K562 (cell line): ENCODE measurements at regions not wholly inside any gene's neighbourhood (a gene's known extent, or its start where the extent isn't known, plus 50 kb on each side); places are given as distances from the start of the nearest gene placed in this dataset.

Experiments used
- ATAC-seq: fragments of 200-7000 bp; cut with Tn5 transposase; 3 replicates; pipeline ENCODE4 v1.9.1; 2020; ENCODE audit warnings: moderate library complexity
- BruUV-seq: library from RNA; stranded (reverse); fragments of 400-500 nt; replicated peaks from 2 replicates; lab custom pipeline; 2021; lab: Mats Ljungman, UMichigan
- CTCF ChIA-PET: fragments of 300-600 bp; formaldehyde crosslinking; extraction: SDS; loops from one replicate; lab custom pipeline; 2021; ENCODE audit warnings: low intra/inter-chr PET ratio; lab: Yijun Ruan, JAX
- POLR2A ChIA-PET: fragments of 300-600, 350-650 bp; sonication (Branson Sonifier 250); formaldehyde crosslinking; extraction: SDS; loops from one replicate; lab custom pipeline; 2021; ENCODE audit warnings: antibody characterized with exemption, inconsistent platforms; lab: Yijun Ruan, JAX
- DNase-seq, 4 experiments: peaks; one replicate each; pipeline versions ENCODE4 v3.0.0 to v3.0.0-alpha.2; 2011 to 2018; ENCODE audit warnings: low spot score in 3 of 4, mixed read lengths in 3 of 4; ENCODE audit errors: extremely low read depth in 1 of 4
- FAIRE-seq: peaks from 2 replicates; lab custom pipeline; 2011; peaks lifted over from hg19 to GRCh38; lab: Jason Lieb, UNC
- H2AFZ ChIP-seq: 2 replicates; pipeline ENCODE4 v1.6.0; 2011; ENCODE audit warnings: low read depth, low read length, control low read depth, inconsistent platforms
- H3K27ac ChIP-seq: fragments of 200-600 bp; 3 replicates; pipeline ENCODE4 v1.8.0; 2011; ENCODE audit warnings: low read depth, mild to moderate bottlenecking, control low read depth, inconsistent platforms, low read length, moderate library complexity, mixed read lengths; ENCODE audit errors: extremely low read depth
- H3K27me3 ChIP-seq, 2 experiments: fragments of 300-600 bp in 1 of 2; 2 replicates in 1 of 2; 3 replicates in 1 of 2; pipeline versions ENCODE4 v1.6.0 to v1.8.0; 2011; ENCODE audit warnings: inconsistent platforms in 2 of 2, low read length in 2 of 2, mild to moderate bottlenecking in 1 of 2, mixed read lengths in 1 of 2, moderate library complexity in 1 of 2; ENCODE audit not compliant: control insufficient read depth in 2 of 2, insufficient read depth in 2 of 2
- H3K36me3 ChIP-seq: fragments of 300-600 bp; 3 replicates; pipeline ENCODE4 v1.8.0; 2011; ENCODE audit warnings: mild to moderate bottlenecking, low read length, inconsistent platforms; ENCODE audit not compliant: control insufficient read depth, insufficient read depth
- H3K4me1 ChIP-seq, 2 experiments: fragments of 200-600 bp in 1 of 2; replicated peaks in 1 of 2; 2 replicates in 1 of 2; 3 replicates in 1 of 2; pipeline versions ENCODE4 v1.5.1 to v1.8.0; 2011; ENCODE audit warnings: inconsistent platforms in 2 of 2, low read length in 2 of 2, mild to moderate bottlenecking in 1 of 2, mixed read lengths in 1 of 2, moderate library complexity in 1 of 2; ENCODE audit not compliant: control insufficient read depth in 2 of 2, insufficient read depth in 2 of 2
- H3K4me2 ChIP-seq: 2 replicates; pipeline ENCODE4 v1.6.1; 2011; ENCODE audit warnings: low read length, control low read depth, inconsistent platforms, mixed read lengths; ENCODE audit not compliant: insufficient read depth
- H3K4me3 ChIP-seq: fragments of 200-600 bp; sonication (generic), shearing (Covaris generic); 2 replicates; pipeline ENCODE4 v1.5.1; 2016; ENCODE audit warnings: control low read depth, inconsistent platforms
- H3K79me2 ChIP-seq: fragments of 200-600 bp; 3 replicates; pipeline ENCODE4 v1.8.0; 2011; ENCODE audit warnings: low read length, inconsistent platforms; ENCODE audit not compliant: control insufficient read depth, insufficient read depth
- H3K9ac ChIP-seq, 2 experiments: 2 replicates each; pipeline versions ENCODE4 v1.6.0 to v1.6.1; 2011; ENCODE audit warnings: low read depth in 2 of 2, low read length in 2 of 2, control low read depth in 1 of 2, inconsistent platforms in 1 of 2, mild to moderate bottlenecking in 1 of 2, mixed read lengths in 1 of 2; ENCODE audit not compliant: insufficient read depth in 1 of 2
- H3K9me1 ChIP-seq: one replicate; pipeline ENCODE4 v1.6.0; 2011; ENCODE audit warnings: inconsistent platforms, mild to moderate bottlenecking, low read length, moderate library complexity; ENCODE audit not compliant: control insufficient read depth, insufficient read depth
- H3K9me3 ChIP-seq: replicated peaks from 2 replicates; pipeline ENCODE4 v1.5.1; 2011; ENCODE audit warnings: low read depth, low read length, inconsistent platforms; ENCODE audit not compliant: control insufficient read depth, insufficient read depth
- H4K20me1 ChIP-seq: replicated peaks from 2 replicates; pipeline ENCODE4 v1.6.1; 2011; ENCODE audit warnings: low read length, inconsistent platforms, mixed read lengths; ENCODE audit not compliant: control insufficient read depth, insufficient read depth
- ARNT ChIP-seq, 2 experiments: fragments of 450-650 bp; IDR thresholded peaks; 2 replicates each; pipeline ENCODE4 v1.6.1; 2016; ENCODE audit warnings: mild to moderate bottlenecking in 1 of 2
- CBX8 ChIP-seq: fragments of 200-600 bp; sonication (generic); IDR thresholded peaks from 2 replicates; pipeline ENCODE4 v1.6.1; 2012; ENCODE audit warnings: borderline replicate concordance, mixed run types, low read depth, mild to moderate bottlenecking, moderate library complexity, mixed read lengths, low read length, control low read depth, inconsistent platforms; ENCODE audit not compliant: poor library complexity, severe bottlenecking; ENCODE audit errors: extremely low read depth
- KAT2B ChIP-seq: IDR thresholded peaks from one replicate; pipeline ENCODE4 v1.6.1; 2012; ENCODE audit warnings: low read depth, mild to moderate bottlenecking, control low read depth, inconsistent platforms, low read length, moderate library complexity
- KDM1A ChIP-seq, 2 experiments: fragments of 450-650 bp; IDR thresholded peaks; 2 replicates each; pipeline ENCODE4 v1.6.1; 2016; ENCODE audit warnings: mild to moderate bottlenecking in 2 of 2
- MBD2 ChIP-seq: sonication (generic); IDR thresholded peaks from 2 replicates; pipeline ENCODE4 v1.6.1; 2016; ENCODE audit warnings: low read depth, borderline replicate concordance
- NELFE ChIP-seq: IDR thresholded peaks from 2 replicates; pipeline ENCODE4 v1.6.1; 2011; ENCODE audit warnings: mild to moderate bottlenecking; ENCODE audit not compliant: insufficient read depth, insufficient read length
- RB1 ChIP-seq: fragments of 450-650 bp; IDR thresholded peaks from 2 replicates; pipeline ENCODE4 v1.6.1; 2017; ENCODE audit warnings: low read depth, mild to moderate bottlenecking
- SMARCB1 ChIP-seq: IDR thresholded peaks from 2 replicates; pipeline ENCODE4 v1.6.1; 2011; ENCODE audit warnings: improper control_type of control experiment, low read depth; ENCODE audit not compliant: insufficient read length
- SMC3 ChIP-seq: conservative IDR thresholded peaks from 2 replicates; pipeline ENCODE4 v1.6.1; 2011; ENCODE audit warnings: low read depth, low read length, improper control_type of control experiment; ENCODE audit not compliant: insufficient read depth
- SPI1 ChIP-seq: IDR thresholded peaks from 2 replicates; pipeline ENCODE4 v1.6.1; 2011; ENCODE audit warnings: low read depth, low read length, control low read depth, borderline replicate concordance
- WGBS: fragments of 100-300 bp; shearing (Covaris generic); methylation state at CpG from one replicate; pipeline ENCODE4 v1.1.6; 2016; ENCODE audit warnings: low coverage, mixed read lengths; ENCODE audit not compliant: insufficient coverage; ENCODE audit errors: missing lambda C conversion rate; 5-methylcytosine and 5-hydroxymethylcytosine counted together
- in situ Hi-C: fragments of 300-500 bp; cut with MboI; formaldehyde crosslinking; loops from 4 replicates; pipeline ENCODE4 v1.15.0; 2018; ENCODE audit warnings: inconsistent platforms, mixed read lengths
- intact Hi-C: fragments of 100-400 bp; cut with micrococcal nuclease; formaldehyde crosslinking; loops from 2 replicates; pipeline ENCODE4 v1.14.2; 2022
- TF ChIP-seq, protein P1 (sequence below): sonication (generic); formaldehyde crosslinking; IDR thresholded peaks from 2 replicates; pipeline ENCODE4 v1.8.1; 2023; ENCODE audit warnings: mild to moderate bottlenecking, missing genetic modification reagents
- TF ChIP-seq, protein P2 (sequence below): fragments of 250-450 bp; sonication (Bioruptor Pico); IDR thresholded peaks from 2 replicates; pipeline ENCODE4 v1.4.0; 2020
- TF ChIP-seq, protein P3 (sequence below), 2 experiments: fragments of 450-650 bp; formaldehyde crosslinking in 1 of 2; IDR thresholded peaks; 2 replicates each; pipeline versions ENCODE4 v1.4.0 to v1.6.1; 2014 to 2020; ENCODE audit warnings: mild to moderate bottlenecking in 2 of 2, borderline replicate concordance in 1 of 2, low read depth in 1 of 2

DNA sequence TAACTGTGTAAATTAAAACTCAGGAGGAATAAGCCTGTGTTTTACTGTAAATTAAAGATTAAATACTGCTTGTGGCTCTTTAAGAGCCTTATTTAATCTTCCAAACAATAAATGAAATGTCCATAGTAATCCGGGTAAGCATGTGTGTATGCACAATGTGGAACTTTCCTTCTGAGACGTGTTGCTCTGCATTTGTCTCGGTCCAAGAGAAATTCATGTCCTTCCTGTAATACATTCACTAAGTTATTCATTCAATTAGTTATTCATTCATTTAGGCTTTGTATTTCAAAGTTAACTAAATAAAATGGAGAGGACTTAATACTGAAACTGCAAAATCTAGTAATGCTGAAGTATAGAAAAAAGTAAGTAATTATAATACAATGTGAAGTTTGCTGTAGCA lies 2728.8 kb downstream of the PCDH7 start:
- POLR2A ChIA-PET = no interaction called here
- no peaks in the 10 kb centered on the region for H3K79me2 ChIP-seq
- TF ChIP-seq, protein P1, sequence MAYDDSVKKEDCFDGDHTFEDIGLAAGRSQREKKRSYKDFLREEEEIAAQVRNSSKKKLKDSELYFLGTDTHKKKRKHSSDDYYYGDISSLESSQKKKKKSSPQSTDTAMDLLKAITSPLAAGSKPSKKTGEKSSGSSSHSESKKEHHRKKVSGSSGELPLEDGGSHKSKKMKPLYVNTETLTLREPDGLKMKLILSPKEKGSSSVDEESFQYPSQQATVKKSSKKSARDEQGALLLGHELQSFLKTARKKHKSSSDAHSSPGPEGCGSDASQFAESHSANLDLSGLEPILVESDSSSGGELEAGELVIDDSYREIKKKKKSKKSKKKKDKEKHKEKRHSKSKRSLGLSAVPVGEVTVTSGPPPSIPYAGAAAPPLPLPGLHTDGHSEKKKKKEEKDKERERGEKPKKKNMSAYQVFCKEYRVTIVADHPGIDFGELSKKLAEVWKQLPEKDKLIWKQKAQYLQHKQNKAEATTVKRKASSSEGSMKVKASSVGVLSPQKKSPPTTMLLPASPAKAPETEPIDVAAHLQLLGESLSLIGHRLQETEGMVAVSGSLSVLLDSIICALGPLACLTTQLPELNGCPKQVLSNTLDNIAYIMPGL (CRISPR knock-in tag) = no peak
- no peak for TF ChIP-seq KAT2B
- TF ChIP-seq SMC3 = no peak
- TF ChIP-seq SPI1 = no peak
- no peak for TF ChIP-seq KDM1A (IDR thresholded peaks at IDR 0.05)
- no peak for TF ChIP-seq RB1
- no peak for TF ChIP-seq SMARCB1
- no peak for TF ChIP-seq CBX8
- TF ChIP-seq, protein P2, sequence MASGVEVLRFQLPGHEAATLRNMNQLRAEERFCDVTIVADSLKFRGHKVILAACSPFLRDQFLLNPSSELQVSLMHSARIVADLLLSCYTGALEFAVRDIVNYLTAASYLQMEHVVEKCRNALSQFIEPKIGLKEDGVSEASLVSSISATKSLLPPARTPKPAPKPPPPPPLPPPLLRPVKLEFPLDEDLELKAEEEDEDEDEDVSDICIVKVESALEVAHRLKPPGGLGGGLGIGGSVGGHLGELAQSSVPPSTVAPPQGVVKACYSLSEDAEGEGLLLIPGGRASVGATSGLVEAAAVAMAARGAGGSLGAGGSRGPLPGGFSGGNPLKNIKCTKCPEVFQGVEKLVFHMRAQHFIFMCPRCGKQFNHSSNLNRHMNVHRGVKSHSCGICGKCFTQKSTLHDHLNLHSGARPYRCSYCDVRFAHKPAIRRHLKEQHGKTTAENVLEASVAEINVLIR = no peak
- TF ChIP-seq NELFE = no peak
- no peak for TF ChIP-seq ARNT (IDR thresholded peaks at IDR 0.05)
- TF ChIP-seq, protein P3, sequence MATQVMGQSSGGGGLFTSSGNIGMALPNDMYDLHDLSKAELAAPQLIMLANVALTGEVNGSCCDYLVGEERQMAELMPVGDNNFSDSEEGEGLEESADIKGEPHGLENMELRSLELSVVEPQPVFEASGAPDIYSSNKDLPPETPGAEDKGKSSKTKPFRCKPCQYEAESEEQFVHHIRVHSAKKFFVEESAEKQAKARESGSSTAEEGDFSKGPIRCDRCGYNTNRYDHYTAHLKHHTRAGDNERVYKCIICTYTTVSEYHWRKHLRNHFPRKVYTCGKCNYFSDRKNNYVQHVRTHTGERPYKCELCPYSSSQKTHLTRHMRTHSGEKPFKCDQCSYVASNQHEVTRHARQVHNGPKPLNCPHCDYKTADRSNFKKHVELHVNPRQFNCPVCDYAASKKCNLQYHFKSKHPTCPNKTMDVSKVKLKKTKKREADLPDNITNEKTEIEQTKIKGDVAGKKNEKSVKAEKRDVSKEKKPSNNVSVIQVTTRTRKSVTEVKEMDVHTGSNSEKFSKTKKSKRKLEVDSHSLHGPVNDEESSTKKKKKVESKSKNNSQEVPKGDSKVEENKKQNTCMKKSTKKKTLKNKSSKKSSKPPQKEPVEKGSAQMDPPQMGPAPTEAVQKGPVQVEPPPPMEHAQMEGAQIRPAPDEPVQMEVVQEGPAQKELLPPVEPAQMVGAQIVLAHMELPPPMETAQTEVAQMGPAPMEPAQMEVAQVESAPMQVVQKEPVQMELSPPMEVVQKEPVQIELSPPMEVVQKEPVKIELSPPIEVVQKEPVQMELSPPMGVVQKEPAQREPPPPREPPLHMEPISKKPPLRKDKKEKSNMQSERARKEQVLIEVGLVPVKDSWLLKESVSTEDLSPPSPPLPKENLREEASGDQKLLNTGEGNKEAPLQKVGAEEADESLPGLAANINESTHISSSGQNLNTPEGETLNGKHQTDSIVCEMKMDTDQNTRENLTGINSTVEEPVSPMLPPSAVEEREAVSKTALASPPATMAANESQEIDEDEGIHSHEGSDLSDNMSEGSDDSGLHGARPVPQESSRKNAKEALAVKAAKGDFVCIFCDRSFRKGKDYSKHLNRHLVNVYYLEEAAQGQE (IDR thresholded peaks at IDR 0.05; ENCODE audit: borderline replicate concordance) = no peak
- TF ChIP-seq, protein P3 (CRISPR knock-in tag; IDR thresholded peaks at IDR 0.05; ENCODE audit: low read depth) = no peak
- TF ChIP-seq MBD2 = no peak

More for the DNA sequence above, 2728.8 kb downstream of the PCDH7 start:
- Histone ChIP-seq H3K4me1 (no peaks in the 10 kb centered on the region), H3K27me3 (no peaks in the 10 kb centered on the region), H2AFZ (no peak overlapping the region), H3K4me3 (no peak overlapping the region), H3K9ac (no peak overlapping the region), H3K36me3 (no peaks in the 10 kb centered on the region), H3K27ac (no peak overlapping the region), H4K20me1 (no peaks in the 10 kb centered on the region), H3K4me2 (no peak overlapping the region), H3K9me1 (no peaks in the 10 kb centered on the region), H3K9me3 (no peaks in the 10 kb centered on the region)
- CTCF ChIA-PET = no interaction called here
- FAIRE-seq (no peak), ATAC-seq (no peak), DNase-seq (no peak)
- no TSS peak for BruUV-seq
- in situ Hi-C loops = no loop called here
- WGBS = 3% methylated on average over 3 of the region's 3 CpGs
- intact Hi-C loops = no loop called here
